KG1 (cell line): ENCODE measurements at regions not wholly inside any gene's neighbourhood (a gene's known extent, or its start where the extent isn't known, plus 50 kb on each side); places are given as distances from the start of the nearest gene placed in this dataset.

Experiments
- DNase-seq: peaks from one replicate; lab custom pipeline; 2025; lab: John Stamatoyannopoulos, UW

DNA sequence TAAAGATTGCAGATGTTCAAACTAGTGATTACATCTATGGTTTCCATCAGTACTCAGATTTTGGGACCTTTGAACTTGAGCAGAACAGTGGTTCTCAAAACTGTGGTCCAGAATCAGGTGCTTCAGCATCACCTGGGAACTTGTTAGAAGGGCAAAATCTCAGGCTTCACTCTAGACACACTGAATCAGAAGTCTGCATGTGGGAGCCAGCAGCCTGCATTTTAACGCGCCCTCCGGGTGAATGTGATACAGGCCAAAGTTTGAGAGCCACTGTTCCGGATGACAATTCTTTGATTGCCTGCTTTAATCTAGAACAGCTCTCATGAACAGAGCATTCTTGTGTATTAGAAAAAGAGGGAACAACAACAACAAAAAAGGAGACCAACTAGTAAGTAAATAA lies 261.7 kb downstream of the GPD2 start:
- DNase-seq: no peak

DNA sequence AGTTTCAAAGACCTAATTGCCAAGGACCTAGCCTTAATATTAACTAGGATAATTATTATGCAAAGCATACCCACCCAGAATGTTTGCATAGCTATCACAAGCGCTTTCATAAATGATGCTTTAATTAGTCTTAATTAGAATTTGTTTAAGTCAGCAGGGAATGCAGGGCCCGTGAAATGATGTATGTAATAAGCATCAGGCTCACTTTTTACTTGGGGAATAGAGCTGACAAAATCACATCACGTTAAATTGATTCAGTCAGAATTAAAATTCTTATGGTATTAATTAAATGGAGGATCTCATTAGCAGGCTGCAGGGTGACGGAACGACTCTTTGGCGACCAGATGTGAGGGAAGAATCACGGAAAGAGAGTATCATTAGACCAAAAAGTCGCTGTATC lies 264.5 kb downstream of the GPD2 start:
- DNase-seq: no peak

DNA sequence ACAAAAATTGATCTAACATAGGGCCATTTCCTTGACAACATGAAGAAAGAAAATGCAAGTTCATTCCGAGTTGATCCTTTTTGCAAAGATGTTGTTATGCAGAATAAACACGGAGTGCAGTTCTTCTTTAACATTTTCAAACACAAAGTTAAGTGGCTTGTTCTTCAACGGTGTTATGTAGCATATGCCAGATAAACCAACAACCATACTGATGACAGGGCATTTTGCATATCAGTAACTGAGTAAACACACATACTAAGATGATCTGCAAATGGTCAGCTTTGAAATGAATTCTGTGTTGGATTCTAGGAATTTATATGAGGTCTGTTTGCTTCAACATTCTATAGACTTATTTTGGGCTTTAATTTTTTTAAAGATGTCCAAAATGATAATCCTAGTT lies 266.4 kb downstream of the GPD2 start:
- no peak for DNase-seq

DNA sequence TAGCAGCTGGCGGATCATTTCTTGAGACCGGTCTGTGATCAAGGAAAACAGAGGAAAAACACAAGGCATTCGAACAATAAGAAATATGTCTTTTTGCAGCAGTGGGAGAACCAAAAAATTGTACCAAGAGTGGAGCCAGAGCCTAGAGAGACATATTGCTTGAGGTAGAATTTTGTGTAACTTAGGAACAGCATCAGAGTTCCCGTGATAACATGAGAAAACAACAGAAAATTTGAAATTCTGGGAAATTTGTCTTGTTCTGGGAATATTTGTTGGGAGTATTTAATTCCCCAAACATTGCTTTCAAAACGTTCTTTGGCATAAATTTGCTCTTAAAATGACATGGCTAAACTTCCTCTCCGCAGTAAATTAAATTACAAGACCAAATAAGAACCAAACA lies 267.5 kb downstream of the GPD2 start:
- DNase-seq: no peak

DNA sequence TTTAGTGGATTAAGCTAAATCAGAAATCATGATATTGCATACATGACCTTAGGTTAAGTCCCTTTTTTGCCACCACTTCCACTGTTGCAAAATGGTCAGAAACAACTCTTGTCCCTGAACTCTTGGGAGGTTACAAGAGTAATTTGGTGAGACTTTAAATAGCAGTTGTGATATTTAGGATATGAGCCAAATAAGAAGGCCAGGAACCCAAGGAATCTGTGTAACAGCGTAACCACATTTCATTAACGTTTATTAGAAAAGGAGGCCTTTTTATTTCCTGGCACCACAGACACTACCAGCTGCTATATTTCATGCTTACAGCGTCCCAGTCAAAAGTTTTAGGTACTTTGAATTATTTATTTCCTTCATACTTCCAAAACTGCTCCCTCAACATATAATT lies 268.0 kb downstream of the GPD2 start:
- DNase-seq: no peak

DNA sequence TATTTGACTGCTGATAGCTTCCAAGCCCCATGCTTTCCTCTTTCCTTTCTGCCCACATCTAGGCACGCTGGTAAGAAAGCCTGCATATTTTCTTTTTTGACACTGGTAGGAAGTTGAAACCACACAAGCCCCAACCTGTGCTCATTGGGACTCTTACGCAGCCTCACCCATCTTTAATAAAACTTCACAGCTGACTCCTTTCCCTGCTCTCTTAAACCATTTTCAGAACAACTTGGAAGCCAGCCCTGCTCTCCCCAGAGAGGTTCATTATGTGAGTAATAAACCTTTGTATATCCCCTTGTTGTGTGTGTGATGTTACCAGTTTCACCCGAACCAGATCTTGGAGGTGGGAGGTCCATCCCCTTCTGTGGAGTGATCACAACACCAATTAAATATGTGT lies 268.4 kb downstream of the GPD2 start:
- no peak for DNase-seq

DNA sequence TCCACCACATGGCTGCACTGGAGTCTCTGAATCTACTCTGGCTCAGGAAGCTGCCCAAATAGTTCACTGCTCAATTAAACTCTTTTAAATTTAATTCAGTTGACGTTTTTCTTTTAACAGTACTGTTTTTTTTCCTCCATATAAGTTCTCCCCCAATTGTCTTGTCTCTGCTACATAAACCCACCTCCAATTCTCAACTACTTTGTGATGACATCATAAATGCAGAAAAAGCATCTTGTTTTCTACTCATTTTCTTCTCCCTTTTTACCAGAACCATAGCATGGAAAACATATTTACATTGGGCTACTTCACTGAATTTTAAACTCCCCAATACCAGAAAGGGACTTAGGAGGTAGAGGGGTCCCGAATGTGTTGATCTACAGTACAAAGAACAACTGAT lies 270.4 kb downstream of the GPD2 start:
- DNase-seq: no peak

DNA sequence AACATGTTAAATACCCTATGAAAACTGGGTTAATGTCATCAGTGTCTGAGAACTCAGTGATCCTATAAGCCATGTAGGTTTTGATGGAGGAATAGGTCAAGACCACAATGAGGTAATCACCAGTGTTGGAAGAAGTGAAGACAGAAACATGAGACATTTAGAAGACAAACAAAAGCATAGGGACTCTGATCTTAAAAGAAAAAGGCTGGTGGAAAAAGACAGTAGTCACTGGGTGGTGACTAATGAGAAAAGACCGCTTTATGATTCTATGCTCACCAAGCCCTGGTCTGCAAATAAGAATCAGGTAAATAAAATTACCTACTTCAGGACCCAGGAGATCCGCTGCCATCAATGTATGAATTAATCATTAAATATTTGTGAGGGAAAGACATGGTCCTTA lies 271.9 kb downstream of the GPD2 start:
- no peak for DNase-seq

DNA sequence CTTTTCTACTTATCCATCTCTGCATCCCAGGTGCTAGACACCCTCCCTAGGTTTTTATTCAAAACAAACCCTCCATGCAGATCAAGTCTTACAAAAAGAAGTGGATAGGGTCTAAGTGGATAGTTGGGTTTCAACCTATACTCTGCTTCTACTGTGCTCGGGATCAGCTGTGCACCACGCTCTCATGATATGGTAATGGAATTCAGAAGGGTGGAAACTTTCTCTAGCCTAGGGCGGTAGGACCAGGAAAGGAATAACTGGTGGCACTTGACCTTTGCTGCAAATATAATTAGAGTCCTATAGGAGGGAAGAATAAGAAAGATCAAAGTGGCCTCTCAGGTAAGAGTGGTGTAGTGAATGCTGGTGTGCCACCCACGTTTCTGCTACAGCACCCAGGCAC lies 272.9 kb downstream of the GPD2 start:
- DNase-seq: no peak

DNA sequence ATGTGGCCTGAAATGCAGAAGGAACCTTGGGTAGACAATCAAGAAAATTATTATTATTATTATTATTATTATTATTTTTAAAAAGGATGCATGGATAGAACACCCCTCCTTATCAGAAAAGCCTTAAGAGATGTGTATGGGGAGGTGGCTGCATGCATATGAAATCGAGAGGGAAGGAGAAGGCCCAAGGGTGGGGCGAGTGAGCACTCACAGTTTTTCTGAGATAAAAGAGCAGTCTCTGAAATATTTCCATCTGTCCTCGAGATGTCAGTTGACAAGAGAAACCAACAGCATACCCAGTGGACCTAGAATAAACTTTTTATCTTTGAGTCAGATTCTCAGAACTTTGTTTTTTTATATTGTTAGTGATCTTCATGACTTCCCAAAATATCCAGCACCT lies 282.9 kb downstream of the GPD2 start:
- no peak for DNase-seq

DNA sequence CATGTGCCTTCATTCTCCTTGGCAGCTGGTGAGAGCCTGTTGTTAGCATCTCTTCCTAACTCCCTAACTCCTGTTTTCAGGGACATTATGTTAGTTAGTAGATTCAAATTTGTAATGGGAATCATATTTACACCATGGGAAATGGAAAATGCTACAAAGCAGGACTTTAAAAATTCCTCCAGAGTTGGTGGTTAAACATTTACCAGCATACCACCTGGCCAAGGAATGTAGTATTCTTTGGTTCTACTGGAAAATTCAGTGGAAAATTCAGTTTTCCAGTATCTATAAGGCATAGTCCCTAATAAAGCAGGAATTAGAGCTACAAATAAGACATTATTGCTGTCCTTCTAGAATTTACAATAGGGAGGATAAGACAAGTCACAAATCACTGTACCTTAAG lies 291.7 kb downstream of the GPD2 start:
- no peak for DNase-seq

DNA sequence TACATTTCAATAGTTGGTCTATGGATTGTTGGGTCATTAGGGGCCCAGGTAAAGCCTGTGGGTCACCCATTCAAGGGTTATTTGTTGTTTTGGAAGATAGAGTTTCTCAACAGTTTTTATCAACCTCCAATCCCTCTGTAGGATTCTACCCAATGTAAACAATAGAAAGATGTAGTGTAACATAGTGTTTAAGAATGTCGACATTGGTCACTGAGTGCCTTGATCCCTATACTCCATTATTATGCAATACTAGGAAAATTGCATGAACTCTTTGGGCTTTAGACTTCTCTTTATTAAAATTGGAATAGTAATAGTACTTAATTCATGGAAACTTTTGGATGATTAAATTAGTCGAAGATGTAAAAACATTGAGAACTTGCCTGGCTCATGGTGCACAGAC lies 292.1 kb downstream of the GPD2 start:
- no peak for DNase-seq

DNA sequence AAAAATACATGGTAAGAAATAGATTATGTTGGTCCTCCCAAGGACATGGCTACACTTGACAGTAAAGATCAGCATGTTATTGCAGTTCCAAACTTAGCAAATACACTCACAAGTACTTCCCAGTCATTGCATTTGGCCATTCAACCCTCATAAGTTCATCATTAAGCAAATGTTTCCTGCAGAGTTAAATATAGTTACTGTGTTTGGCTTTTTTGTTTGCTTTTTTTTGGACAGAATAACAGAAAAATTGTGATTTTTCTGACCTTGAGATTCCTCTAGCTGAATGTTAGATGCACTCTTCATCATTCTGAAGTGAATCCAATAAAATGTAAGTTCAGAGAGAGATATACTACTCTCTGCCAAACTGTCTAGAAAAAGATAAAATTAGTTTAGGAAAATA lies 295.3 kb downstream of the GPD2 start:
- DNase-seq: no peak

DNA sequence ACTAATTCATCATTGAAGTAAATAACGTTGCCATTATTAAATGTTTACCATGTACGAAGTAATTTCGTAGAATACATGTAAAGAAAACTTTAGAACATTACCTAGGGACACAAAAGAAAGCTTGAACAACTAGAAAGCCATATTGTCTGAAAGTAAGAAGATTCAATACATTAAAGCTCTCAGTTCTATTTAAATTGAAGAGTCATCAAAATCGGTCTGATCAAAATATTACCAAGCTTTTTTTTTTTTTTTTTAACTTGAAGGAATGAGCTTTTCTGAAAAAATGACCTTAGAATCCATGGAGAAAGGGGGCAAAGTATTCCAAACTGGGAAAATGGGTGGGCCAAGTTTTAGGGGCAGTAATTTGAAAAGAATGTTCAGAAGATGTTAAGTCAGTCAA lies 300.8 kb downstream of the GPD2 start:
- no peak for DNase-seq

DNA sequence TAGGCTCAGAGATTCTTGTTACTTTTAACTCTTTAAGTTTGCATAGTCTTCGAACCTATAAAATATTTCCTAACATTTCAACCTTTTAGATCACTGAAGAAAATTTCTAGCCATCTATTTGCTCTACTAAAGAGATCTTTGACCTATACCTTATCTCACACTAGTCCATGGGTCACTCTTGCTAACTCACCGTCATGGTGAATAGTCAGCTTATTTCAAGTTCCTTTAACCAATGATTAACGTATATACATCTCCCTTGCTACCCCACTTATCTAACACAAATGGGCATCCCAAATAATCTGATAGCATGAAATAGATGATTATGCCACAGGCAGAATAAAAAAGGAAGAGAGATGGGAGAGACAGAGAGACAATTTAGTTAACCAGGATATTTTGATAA lies 303.1 kb downstream of the GPD2 start:
- DNase-seq: no peak

DNA sequence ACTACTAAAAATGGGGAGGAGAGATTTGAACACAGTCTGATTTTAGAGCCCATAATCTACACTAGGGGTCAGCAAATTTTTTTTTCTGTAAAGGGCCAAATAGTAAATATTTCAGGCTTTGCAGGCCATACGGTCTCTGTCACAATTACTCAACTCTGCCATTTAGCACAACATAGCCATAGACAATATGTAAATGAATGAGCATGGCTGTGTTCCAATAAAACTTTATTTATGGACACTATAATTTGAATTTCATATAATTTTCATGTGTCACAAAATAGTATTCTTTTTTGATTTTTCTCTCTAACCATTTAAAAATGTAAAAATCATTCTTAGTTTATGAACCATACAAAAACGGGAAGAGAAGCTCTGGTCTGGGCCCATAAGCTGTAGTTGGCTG lies 309.4 kb downstream of the GPD2 start:
- no peak for DNase-seq

DNA sequence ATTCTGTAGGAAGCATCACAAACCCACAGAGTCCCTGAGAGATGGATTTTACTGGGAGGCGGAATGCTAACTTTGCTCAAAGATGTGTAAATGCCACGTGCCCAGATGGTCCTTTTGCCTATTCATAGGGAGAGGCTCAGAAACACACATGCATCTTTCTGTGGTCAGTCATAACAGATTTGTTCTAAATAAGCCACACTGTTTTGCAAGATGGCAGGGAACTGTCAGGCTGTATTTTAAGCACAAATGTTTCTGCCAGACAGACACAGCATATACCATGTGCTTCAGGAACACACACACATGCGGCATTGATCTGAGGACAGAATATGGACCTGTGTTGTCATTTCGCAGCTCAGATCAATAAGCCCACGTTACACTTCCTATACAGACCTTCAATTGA lies 312.0 kb downstream of the GPD2 start:
- no peak for DNase-seq

DNA sequence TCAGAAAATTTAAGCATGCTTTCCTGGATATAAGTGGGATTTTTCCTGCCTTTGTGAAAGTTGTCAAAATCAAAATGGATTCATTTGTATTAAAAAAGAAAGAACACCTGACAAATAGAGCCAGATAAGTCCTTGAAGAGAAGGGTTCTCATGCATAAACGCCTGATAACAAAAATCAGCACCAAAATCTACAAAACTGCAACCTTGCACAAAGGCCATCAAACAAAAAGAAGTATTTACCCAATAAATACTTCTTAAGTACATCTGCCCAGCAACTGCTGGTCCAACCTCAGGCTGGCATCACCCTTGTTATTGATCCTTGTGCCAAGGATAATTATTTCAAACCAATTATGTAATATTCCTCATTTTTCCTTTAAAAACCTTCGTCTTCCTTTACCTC lies 315.9 kb downstream of the GPD2 start:
- DNase-seq: no peak

DNA sequence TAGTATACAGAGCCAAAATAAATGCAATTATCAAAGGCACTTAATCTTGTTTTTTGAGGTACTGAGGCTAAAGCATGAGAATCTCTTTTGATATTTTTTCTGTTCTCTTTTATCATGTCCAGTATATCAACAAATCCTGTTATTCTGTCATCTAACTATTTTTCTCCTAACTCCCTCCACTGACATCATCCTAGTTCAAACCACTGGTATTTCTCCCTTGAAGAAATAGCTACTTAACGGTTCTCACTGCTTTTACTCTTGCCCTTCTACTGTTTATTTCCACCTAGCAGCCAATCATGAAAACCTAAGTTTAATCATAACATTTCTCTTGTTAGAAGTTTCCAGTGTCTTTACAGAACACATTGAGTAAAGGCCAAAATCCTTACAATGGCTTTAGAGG lies 317.6 kb downstream of the GPD2 start:
- DNase-seq: no peak

DNA sequence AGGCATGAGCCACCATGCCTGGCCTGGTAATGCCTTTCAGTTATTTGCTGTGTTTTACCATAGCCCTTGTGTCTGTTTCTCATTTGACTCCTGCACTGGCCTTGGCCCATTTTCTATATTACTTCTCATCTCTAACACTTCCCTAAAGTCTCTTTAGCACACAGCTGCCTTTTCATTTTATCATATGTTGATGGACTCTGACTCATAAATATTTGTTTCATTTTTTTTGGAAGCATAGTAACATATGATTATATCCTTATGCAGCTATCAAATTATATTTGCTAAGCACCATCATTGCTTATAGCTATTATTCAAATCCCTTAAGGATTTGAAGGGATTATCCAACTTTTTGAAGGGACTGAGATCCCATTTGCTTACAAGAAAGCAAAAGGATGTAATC lies 320.3 kb downstream of the GPD2 start:
- no peak for DNase-seq

DNA sequence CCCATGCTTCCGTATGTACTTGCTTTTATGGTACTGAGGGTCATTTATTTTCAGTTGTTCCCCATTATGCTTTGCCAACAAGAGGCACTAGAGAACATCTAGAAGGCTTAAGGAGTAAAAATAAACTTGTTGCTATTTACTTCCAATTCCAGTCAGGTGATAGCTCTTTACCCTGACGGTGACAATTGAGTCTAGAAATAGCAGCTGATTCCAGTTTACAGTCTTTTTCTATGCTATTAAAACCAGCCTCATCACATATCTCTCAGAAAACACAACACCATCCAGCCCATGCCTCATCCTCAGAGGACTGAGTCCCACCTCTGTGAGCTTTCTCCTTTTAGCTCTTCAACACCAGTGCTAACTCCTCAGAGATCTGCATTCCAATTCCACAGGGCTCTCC lies 327.0 kb downstream of the GPD2 start:
- DNase-seq: no peak

DNA sequence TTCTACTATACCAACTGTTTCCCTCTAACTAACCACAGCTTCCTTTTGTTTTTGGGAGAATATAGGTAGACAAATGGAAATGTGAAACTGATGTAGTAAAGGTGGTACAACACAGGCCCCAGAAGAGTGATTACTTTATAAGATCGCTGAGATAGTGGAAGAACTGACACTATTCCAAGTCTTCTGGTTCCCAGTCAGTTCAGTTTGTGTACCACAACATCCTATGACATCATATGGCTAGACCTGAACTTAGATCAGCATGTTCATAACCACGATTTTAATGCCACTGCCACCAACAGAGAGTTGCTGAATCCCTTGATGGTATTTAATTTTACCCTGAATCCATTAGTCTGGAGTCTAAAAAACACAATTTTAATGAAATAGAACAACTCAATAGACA lies 328.9 kb downstream of the GPD2 start:
- peak; percentile 29 for DNase-seq

DNA sequence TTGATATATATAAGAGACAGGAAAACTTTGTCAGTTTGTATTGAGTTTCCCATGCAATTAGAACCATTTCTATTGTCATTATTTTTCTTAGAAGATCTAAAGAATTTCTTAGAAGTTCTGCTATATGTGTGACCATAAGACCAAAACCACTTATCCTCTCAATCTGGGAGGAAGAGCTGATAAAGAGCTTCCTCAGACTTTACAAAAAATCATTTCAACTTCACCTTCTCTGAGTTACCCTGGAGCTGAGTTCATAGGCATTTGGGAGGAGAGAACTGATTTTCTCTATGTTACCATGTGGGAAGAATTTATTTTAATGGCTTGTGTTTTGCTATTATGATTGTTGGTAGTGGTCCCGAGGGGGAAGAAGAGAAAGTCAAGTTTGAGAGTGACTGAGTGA lies 329.3 kb downstream of the GPD2 start:
- DNase-seq: peak; percentile 29

DNA sequence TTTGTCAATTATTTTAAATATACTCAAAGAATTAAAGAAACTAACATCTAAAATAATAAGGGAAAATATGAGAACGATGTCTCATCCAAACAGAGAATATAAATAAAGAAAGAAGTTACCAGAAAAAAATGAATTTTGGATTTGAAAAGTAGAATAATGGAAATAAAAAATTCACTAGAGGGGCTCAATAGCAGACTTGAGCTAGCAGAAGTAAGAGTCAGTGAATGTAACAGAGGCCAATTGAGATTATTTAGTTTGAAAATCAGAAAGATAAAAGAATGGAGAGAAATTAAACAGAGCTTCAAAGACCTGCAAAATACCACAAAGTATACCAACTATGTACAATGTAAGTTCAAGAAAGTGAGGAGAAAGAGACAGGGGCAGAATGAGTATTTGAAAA lies 333.6 kb downstream of the GPD2 start:
- DNase-seq: no peak

DNA sequence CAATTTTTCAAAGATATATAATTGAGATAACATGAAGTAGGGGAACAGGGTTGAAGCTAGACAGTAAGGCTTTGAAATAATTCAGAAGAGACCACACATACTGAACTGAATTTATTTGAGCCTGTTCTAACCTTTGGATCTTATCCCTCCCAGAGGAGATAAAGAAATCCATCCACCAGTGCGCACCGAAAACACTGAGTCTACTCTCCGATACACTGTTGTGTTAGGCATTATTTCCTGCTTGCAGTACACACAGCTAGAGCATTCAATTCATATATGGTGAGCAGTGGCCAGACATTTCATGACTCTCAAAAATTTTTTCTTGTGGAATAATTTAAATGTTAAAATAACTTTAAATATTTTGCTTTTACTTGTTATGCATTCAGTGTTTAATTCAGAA lies 342.7 kb downstream of the GPD2 start:
- no peak for DNase-seq
